NB4 (cell line): ENCODE measurements at regions not wholly inside any gene's neighbourhood (a gene's known extent, or its start where the extent isn't known, plus 50 kb on each side); places are given as distances from the start of the nearest gene placed in this dataset.

Experiments used
- DNase-seq: peaks from one replicate; pipeline ENCODE4 v3.0.0; 2010; ENCODE audit warnings: low read depth
- H3K4me3 ChIP-seq: one replicate; pipeline ENCODE4 v1.5.1; 2011; ENCODE audit warnings: mild to moderate bottlenecking, low read depth, low read length, moderate library complexity
- MYC ChIP-seq: IDR thresholded peaks from 2 replicates; pipeline ENCODE4 v1.6.1; 2011; ENCODE audit warnings: low read depth, low read length
- POLR2A ChIP-seq: IDR thresholded peaks from 2 replicates; pipeline ENCODE4 v1.6.1; 2011; ENCODE audit warnings: mild to moderate bottlenecking; ENCODE audit not compliant: insufficient read length; ENCODE audit errors: extremely low read depth
- TF ChIP-seq, protein P1 (sequence below): IDR thresholded peaks from 2 replicates; pipeline ENCODE4 v1.6.1; 2011; ENCODE audit warnings: low read depth, low read length
- TF ChIP-seq, protein P2 (sequence below): IDR thresholded peaks from one replicate; pipeline ENCODE4 v1.5.1; 2012; ENCODE audit warnings: low read depth, low read length

DNA sequence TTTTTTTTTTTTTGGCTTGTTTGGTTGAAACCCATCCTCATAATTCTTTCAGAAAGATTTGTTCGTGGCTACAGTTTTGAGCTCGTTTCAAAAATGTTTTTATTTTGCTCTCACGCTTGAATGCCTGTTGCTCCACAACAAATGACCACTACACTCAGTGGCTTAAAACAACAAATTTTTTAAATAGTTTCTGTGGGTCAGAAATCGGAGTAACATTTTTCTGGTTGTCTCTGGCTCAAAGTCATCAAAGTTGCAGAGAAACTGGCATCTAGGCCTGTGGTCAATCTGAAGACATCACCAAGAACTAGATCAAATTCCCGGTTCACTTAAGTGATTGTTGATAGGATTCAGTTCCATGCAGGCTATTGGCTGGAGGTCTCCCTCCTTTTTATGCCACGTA, 560.0 kb downstream of the SNAPC1 start:
- TF ChIP-seq, protein P1, sequence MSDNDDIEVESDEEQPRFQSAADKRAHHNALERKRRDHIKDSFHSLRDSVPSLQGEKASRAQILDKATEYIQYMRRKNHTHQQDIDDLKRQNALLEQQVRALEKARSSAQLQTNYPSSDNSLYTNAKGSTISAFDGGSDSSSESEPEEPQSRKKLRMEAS: no peak
- TF ChIP-seq, protein P2, sequence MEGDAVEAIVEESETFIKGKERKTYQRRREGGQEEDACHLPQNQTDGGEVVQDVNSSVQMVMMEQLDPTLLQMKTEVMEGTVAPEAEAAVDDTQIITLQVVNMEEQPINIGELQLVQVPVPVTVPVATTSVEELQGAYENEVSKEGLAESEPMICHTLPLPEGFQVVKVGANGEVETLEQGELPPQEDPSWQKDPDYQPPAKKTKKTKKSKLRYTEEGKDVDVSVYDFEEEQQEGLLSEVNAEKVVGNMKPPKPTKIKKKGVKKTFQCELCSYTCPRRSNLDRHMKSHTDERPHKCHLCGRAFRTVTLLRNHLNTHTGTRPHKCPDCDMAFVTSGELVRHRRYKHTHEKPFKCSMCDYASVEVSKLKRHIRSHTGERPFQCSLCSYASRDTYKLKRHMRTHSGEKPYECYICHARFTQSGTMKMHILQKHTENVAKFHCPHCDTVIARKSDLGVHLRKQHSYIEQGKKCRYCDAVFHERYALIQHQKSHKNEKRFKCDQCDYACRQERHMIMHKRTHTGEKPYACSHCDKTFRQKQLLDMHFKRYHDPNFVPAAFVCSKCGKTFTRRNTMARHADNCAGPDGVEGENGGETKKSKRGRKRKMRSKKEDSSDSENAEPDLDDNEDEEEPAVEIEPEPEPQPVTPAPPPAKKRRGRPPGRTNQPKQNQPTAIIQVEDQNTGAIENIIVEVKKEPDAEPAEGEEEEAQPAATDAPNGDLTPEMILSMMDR: no peak
- TF ChIP-seq POLR2A (no peak), MYC (no peak)
- no peak overlapping the region for H3K4me3 ChIP-seq
- DNase-seq: no peak

DNA sequence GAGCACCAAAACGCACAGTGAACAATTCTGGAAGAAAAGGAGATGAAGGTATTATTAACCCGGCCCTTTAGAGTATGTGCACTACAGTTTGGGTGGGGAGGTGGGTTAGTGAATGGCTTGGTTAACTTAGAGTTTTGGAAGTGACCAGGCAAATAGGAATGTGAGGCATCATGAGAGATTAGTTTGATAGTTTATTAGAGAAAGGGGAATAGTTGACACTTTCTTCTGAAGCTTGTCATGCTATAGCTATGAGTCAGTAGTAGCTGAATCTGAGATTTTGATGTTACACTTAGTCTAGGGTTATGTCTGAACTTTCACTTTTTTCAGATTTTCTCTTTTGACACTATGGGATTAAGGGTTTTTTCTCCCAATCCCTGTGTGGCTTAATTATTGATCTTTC, 567.2 kb downstream of the SNAPC1 start:
- TF ChIP-seq, protein P1: no peak
- TF ChIP-seq, protein P2: no peak
- TF ChIP-seq MYC (no peak), POLR2A (no peak)
- no peak for DNase-seq

DNA sequence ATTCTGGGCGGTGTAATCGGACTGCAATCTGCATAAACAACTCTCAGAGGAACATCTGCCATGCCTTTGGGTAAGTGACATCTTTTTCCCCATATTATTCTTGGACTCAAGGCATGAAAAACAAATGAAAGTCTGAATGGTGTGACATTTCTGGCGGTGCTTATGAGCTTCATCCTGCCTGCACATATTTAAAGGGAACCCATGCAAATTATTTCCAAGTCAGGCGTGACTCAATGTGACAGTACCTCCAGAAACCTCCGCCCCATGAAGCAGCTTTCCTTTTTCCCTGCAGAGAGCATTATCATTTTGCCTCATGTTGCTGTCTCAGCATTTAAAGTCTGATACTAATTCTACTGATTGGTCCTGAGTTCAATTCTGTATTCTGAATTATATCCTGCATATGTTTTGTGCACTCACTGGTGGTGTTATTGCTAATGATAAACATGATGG, 585.4 kb downstream of the SNAPC1 start:
- no peak overlapping the region for H3K4me3 ChIP-seq
- TF ChIP-seq, protein P2: no peak
- TF ChIP-seq, protein P1: no peak
- DNase-seq: no peak

More for the DNA sequence above, 567.2 kb downstream of the SNAPC1 start:
- H3K4me3 ChIP-seq: no peak overlapping the region

DNA sequence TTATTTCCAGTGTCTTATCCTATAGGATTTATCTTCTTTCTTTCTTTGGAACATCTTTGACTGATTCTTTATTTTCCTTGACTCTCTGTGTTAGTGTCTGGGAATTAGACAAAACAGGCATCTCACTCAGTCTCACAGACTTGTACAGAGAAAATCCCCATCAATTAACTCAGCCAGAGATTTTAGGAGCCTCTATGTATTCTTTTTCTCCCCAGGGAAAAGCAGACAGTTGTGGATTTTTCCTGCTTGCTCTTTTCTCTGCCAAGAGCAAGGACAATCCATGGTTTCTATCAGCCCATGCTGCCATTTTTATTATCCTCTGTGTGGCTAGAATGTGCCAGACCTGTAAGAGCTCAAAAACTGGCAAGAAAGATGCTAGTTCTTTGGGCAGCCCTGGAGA, 595.1 kb downstream of the SNAPC1 start:
- TF ChIP-seq, protein P2: no peak
- no peak for TF ChIP-seq POLR2A
- TF ChIP-seq, protein P1: no peak
- no peak for TF ChIP-seq MYC
- DNase-seq: no peak
- H3K4me3 ChIP-seq: no peak overlapping the region

DNA sequence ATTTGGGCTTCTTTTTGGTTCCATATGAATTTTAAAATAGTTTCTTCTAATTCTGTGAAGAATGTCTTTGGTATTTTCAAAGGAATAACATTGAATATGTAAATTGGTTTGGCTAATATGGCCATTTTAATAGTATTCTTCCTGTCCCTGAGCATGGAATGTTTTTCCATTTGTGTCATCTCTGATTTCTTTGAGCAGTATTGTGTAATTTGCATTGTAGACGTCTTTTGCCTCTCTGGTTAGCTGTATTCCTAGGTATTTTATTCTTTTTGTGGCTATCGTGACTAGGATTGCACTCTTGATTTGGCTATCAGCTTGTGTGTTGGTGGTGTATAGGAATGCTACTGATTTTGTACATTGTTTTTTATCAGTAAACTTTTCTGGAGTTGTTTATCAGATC, 601.9 kb downstream of the SNAPC1 start:
- no peak overlapping the region for H3K4me3 ChIP-seq
- DNase-seq: no peak
- TF ChIP-seq, protein P1: no peak
- TF ChIP-seq, protein P2: no peak
- TF ChIP-seq POLR2A: no peak
- no peak for TF ChIP-seq MYC
